T-helper 17 cell (primary cell): ENCODE measurements at regions not wholly inside any gene's neighbourhood (a gene's known extent, or its start where the extent isn't known, plus 50 kb on each side); places are given as distances from the start of the nearest gene placed in this dataset.

ENCODE experiments used
- ATAC-seq: fragments of 150-1000 bp; cut with Tn5 transposase; 2 replicates; pipeline ENCODE4 v1.10.0; 2021; ENCODE audit warnings: mild to moderate bottlenecking, moderate library complexity
- DNase-seq, 3 donors: peaks; one replicate each; pipeline versions ENCODE4 v3.0.0 to v3.0.0-alpha.2; 2020 to 2021
- H3K9me3 ChIP-seq: one replicate; pipeline ENCODE4 v1.7.0; 2013; ENCODE audit warnings: low read length, mild to moderate bottlenecking; ENCODE audit not compliant: control insufficient read depth, poor library complexity, severe bottlenecking
- H3K27ac Mint-ChIP-seq: one replicate; pipeline ENCODE4 v1.8.0; 2022; ENCODE audit warnings: mild to moderate bottlenecking, moderate library complexity, mixed read lengths
- H3K27me3 Mint-ChIP-seq: one replicate; pipeline ENCODE4 v1.8.0; 2022; ENCODE audit warnings: mixed read lengths
- H3K36me3 Mint-ChIP-seq: one replicate; pipeline ENCODE4 v1.8.0; 2022; ENCODE audit warnings: low read depth, mixed read lengths
- H3K4me1 Mint-ChIP-seq: one replicate; pipeline ENCODE4 v1.8.0; 2022; ENCODE audit warnings: mild to moderate bottlenecking, mixed read lengths
- H3K4me3 Mint-ChIP-seq: one replicate; pipeline ENCODE4 v1.8.0; 2022; ENCODE audit warnings: mild to moderate bottlenecking, moderate library complexity, mixed read lengths

- Mint-ChIP-seq H3K4me1 (peaks cover 16% of the 10 kb centered on the region), H3K4me3 (no peak overlapping the region), H3K27ac (peak overlapping the region; percentile 72), H3K36me3 (no peaks in the 10 kb centered on the region), H3K27me3 (no peaks in the 10 kb centered on the region)
- no peaks in the 10 kb centered on the region for H3K9me3 ChIP-seq
- ATAC-seq (no peak), DNase-seq (no peak)
Observed at GRCh38 chr1:116854716-116855115, 55.0 kb upstream of the PTGFRN start.

GRCh38 chr1:116855191-116855619 is 54.5 kb upstream of the PTGFRN start:
- no peaks in the 10 kb centered on the region for H3K9me3 ChIP-seq
- H3K27ac Mint-ChIP-seq: peak overlapping the region; percentile 72
- H3K27me3 Mint-ChIP-seq: no peaks in the 10 kb centered on the region
- H3K36me3 Mint-ChIP-seq: no peaks in the 10 kb centered on the region
- peaks cover 16% of the 10 kb centered on the region for H3K4me1 Mint-ChIP-seq
- no peak for DNase-seq
- ATAC-seq: no peak
- H3K4me3 Mint-ChIP-seq: no peak overlapping the region

GRCh38 chr1:116855773-116856201 is 53.9 kb upstream of the PTGFRN start:
- H3K36me3 Mint-ChIP-seq: no peaks in the 10 kb centered on the region

GRCh38 chr1:116856312-116856711 is 53.4 kb upstream of the PTGFRN start:
- ATAC-seq (no peak), DNase-seq (no peak)
- Mint-ChIP-seq H3K4me1 (peaks cover 19% of the 10 kb centered on the region), H3K4me3 (no peak overlapping the region), H3K36me3 (no peaks in the 10 kb centered on the region), H3K27ac (no peak overlapping the region), H3K27me3 (no peaks in the 10 kb centered on the region)
- no peaks in the 10 kb centered on the region for H3K9me3 ChIP-seq

More at GRCh38 chr1:116855773-116856201, 53.9 kb upstream of the PTGFRN start:
- DNase-seq: no peak
- no peaks in the 10 kb centered on the region for H3K9me3 ChIP-seq
- Mint-ChIP-seq H3K27me3 (no peaks in the 10 kb centered on the region), H3K4me1 (peaks cover 19% of the 10 kb centered on the region), H3K27ac (no peak overlapping the region), H3K4me3 (no peak overlapping the region)
- no peak for ATAC-seq

GRCh38 chr1:116857092-116857491 is 52.6 kb upstream of the PTGFRN start:
- H3K9me3 ChIP-seq: no peaks in the 10 kb centered on the region
- H3K27ac Mint-ChIP-seq: no peak overlapping the region
- no peaks in the 10 kb centered on the region for H3K36me3 Mint-ChIP-seq
- H3K4me1 Mint-ChIP-seq: peaks cover 19% of the 10 kb centered on the region
- ATAC-seq (no peak), DNase-seq (no peak)
- no peak overlapping the region for H3K4me3 Mint-ChIP-seq
- no peaks in the 10 kb centered on the region for H3K27me3 Mint-ChIP-seq
